ENCODE measurements at regions not wholly inside any gene's neighbourhood (a gene's known extent, or its start where the extent isn't known, plus 50 kb on each side); places are given as distances from the start of the nearest gene placed in this dataset.

GRCh38 chr13:79070343-79070974 is 335.6 kb downstream of the RBM26 start:
- Histone ChIP-seq H3K18ac (ENCODE audit: low read length) (no peak overlapping the region), H3K27me3 (ENCODE audit: control insufficient read depth in 3 of 3, insufficient read depth in 3 of 3, low read depth in 1 of 3, low read length in 3 of 3) (no peaks in the 10 kb centered on the region), H3K4me1 (ENCODE audit: control insufficient read depth in 2 of 2, insufficient read depth in 1 of 2, low read depth in 1 of 2, low read length in 2 of 2) (peaks cover 0 to 5% of the 10 kb centered on the region in 2 donors), H3K36me3 (replicated peaks in 1 of 2; ENCODE audit: control insufficient read depth in 2 of 2, insufficient read depth in 2 of 2, low read length in 2 of 2) (no peaks in the 10 kb centered on the region), H3K4me2 (ENCODE audit: insufficient read depth, low read length, poor library complexity, severe bottlenecking) (no peak overlapping the region), H2BK5ac (ENCODE audit: low read length) (no peak overlapping the region), H3K27ac (replicated peaks; ENCODE audit: low read length) (no peak overlapping the region), H3K9ac (ENCODE audit: low read depth, low read length, poor library complexity) (no peak overlapping the region), H3K9me3 (replicated peaks in 1 of 2; ENCODE audit: control insufficient read depth in 2 of 2, insufficient read depth in 1 of 2, low read depth in 1 of 2, low read length in 2 of 2) (no peaks in the 10 kb centered on the region), H4K8ac (ENCODE audit: low read depth, low read length) (no peak overlapping the region), H2BK120ac (ENCODE audit: low read depth, low read length) (no peak overlapping the region), H2AFZ (ENCODE audit: low read length) (no peak overlapping the region), H2BK15ac (ENCODE audit: low read length) (no peak overlapping the region), H3K4me3 (ENCODE audit: low read length in 2 of 2) (no peak overlapping the region), H3K79me1 (ENCODE audit: low read depth, low read length) (no peaks in the 10 kb centered on the region), H3K4ac (ENCODE audit: low read length) (no peak overlapping the region), H4K91ac (ENCODE audit: low read depth, low read length, poor library complexity) (no peak overlapping the region), H3K14ac (ENCODE audit: low read length) (no peak overlapping the region), H2BK12ac (ENCODE audit: low read length) (no peak overlapping the region), H2AK5ac (ENCODE audit: low read depth, low read length) (no peak overlapping the region), H3K23ac (ENCODE audit: low read depth, low read length, poor library complexity) (no peak overlapping the region)
- WGBS, 2 donors (ENCODE audit: extremely low coverage in 2 of 2, insufficient read length in 2 of 2, insufficient replicate concordance in 1 of 2) = no CpG with 5 or more reads among the region's 4 CpGs
- DNase-seq (ENCODE audit: low spot score) = no peak

- WGBS, 2 donors (ENCODE audit: extremely low coverage in 2 of 2, insufficient read length in 2 of 2, insufficient replicate concordance in 1 of 2) = no CpG with 5 or more reads among the region's 6 CpGs
- no peak overlapping the region for H2AFZ ChIP-seq (ENCODE audit: low read length)
- no peaks in the 10 kb centered on the region for H3K79me1 ChIP-seq (ENCODE audit: low read depth, low read length)
- H2BK5ac ChIP-seq (ENCODE audit: low read length) = no peak overlapping the region
- DNase-seq (ENCODE audit: low spot score) = no peak
- H3K27ac ChIP-seq (replicated peaks; ENCODE audit: low read length) = no peak overlapping the region
- H2BK120ac ChIP-seq (ENCODE audit: low read depth, low read length) = no peak overlapping the region
- no peak overlapping the region for H3K4me3 ChIP-seq (ENCODE audit: low read length in 2 of 2)
- H3K18ac ChIP-seq (ENCODE audit: low read length) = no peak overlapping the region
- H2BK15ac ChIP-seq (ENCODE audit: low read length) = no peak overlapping the region
- H3K4me2 ChIP-seq (ENCODE audit: insufficient read depth, low read length, poor library complexity, severe bottlenecking) = no peak overlapping the region
- H4K91ac ChIP-seq (ENCODE audit: low read depth, low read length, poor library complexity) = no peak overlapping the region
- H3K4ac ChIP-seq (ENCODE audit: low read length) = no peak overlapping the region
- no peak overlapping the region for H2AK5ac ChIP-seq (ENCODE audit: low read depth, low read length)
- peaks cover 0 to 5% of the 10 kb centered on the region in 2 donors for H3K4me1 ChIP-seq (ENCODE audit: control insufficient read depth in 2 of 2, insufficient read depth in 1 of 2, low read depth in 1 of 2, low read length in 2 of 2)
- H3K9ac ChIP-seq (ENCODE audit: low read depth, low read length, poor library complexity) = no peak overlapping the region
- H2BK12ac ChIP-seq (ENCODE audit: low read length) = no peak overlapping the region
- H3K27me3 ChIP-seq (ENCODE audit: control insufficient read depth in 3 of 3, insufficient read depth in 3 of 3, low read depth in 1 of 3, low read length in 3 of 3) = no peaks in the 10 kb centered on the region
- no peak overlapping the region for H3K14ac ChIP-seq (ENCODE audit: low read length)
- no peaks in the 10 kb centered on the region for H3K9me3 ChIP-seq (replicated peaks in 1 of 2; ENCODE audit: control insufficient read depth in 2 of 2, insufficient read depth in 1 of 2, low read depth in 1 of 2, low read length in 2 of 2)
- no peaks in the 10 kb centered on the region for H3K36me3 ChIP-seq (replicated peaks in 1 of 2; ENCODE audit: control insufficient read depth in 2 of 2, insufficient read depth in 2 of 2, low read length in 2 of 2)
- no peak overlapping the region for H3K23ac ChIP-seq (ENCODE audit: low read depth, low read length, poor library complexity)
- no peak overlapping the region for H4K8ac ChIP-seq (ENCODE audit: low read depth, low read length)
Measured at GRCh38 chr13:79062291-79062690, 343.8 kb downstream of the RBM26 start.

- Histone ChIP-seq H3K9ac (ENCODE audit: low read depth, low read length, poor library complexity) (no peak overlapping the region), H3K18ac (ENCODE audit: low read length) (no peak overlapping the region), H2BK15ac (ENCODE audit: low read length) (no peak overlapping the region), H4K8ac (ENCODE audit: low read depth, low read length) (no peak overlapping the region), H3K23ac (ENCODE audit: low read depth, low read length, poor library complexity) (no peak overlapping the region), H3K36me3 (replicated peaks in 1 of 2; ENCODE audit: control insufficient read depth in 2 of 2, insufficient read depth in 2 of 2, low read length in 2 of 2) (no peaks in the 10 kb centered on the region), H2AFZ (ENCODE audit: low read length) (no peak overlapping the region), H3K27ac (replicated peaks; ENCODE audit: low read length) (no peak overlapping the region), H2AK5ac (ENCODE audit: low read depth, low read length) (no peak overlapping the region), H2BK12ac (ENCODE audit: low read length) (no peak overlapping the region), H3K14ac (ENCODE audit: low read length) (no peak overlapping the region), H3K4me1 (ENCODE audit: control insufficient read depth in 2 of 2, insufficient read depth in 1 of 2, low read depth in 1 of 2, low read length in 2 of 2) (no peaks in the 10 kb centered on the region), H3K9me3 (replicated peaks in 1 of 2; ENCODE audit: control insufficient read depth in 2 of 2, insufficient read depth in 1 of 2, low read depth in 1 of 2, low read length in 2 of 2) (no peaks in the 10 kb centered on the region), H3K79me1 (ENCODE audit: low read depth, low read length) (no peaks in the 10 kb centered on the region), H2BK120ac (ENCODE audit: low read depth, low read length) (no peak overlapping the region), H3K4me2 (ENCODE audit: insufficient read depth, low read length, poor library complexity, severe bottlenecking) (no peak overlapping the region), H2BK5ac (ENCODE audit: low read length) (no peak overlapping the region), H3K4me3 (ENCODE audit: low read length in 2 of 2) (no peak overlapping the region), H3K4ac (ENCODE audit: low read length) (no peak overlapping the region), H3K27me3 (ENCODE audit: control insufficient read depth in 3 of 3, insufficient read depth in 3 of 3, low read depth in 1 of 3, low read length in 3 of 3) (no peaks in the 10 kb centered on the region), H4K91ac (ENCODE audit: low read depth, low read length, poor library complexity) (no peak overlapping the region)
- DNase-seq (ENCODE audit: low spot score) = no peak
- no CpG with 5 or more reads among the region's 1 CpG for WGBS, 2 donors (ENCODE audit: extremely low coverage in 2 of 2, insufficient read length in 2 of 2, insufficient replicate concordance in 1 of 2)
Measured at GRCh38 chr13:79060216-79060615, 345.8 kb downstream of the RBM26 start.

- no peak overlapping the region for H4K8ac ChIP-seq (ENCODE audit: low read depth, low read length)
- no peak overlapping the region for H3K9ac ChIP-seq (ENCODE audit: low read depth, low read length, poor library complexity)
- no peaks in the 10 kb centered on the region for H3K36me3 ChIP-seq (replicated peaks in 1 of 2; ENCODE audit: control insufficient read depth in 2 of 2, insufficient read depth in 2 of 2, low read length in 2 of 2)
- H3K4ac ChIP-seq (ENCODE audit: low read length) = no peak overlapping the region
- H2AFZ ChIP-seq (ENCODE audit: low read length) = no peak overlapping the region
- H3K27ac ChIP-seq (replicated peaks; ENCODE audit: low read length) = no peak overlapping the region
- H2BK12ac ChIP-seq (ENCODE audit: low read length) = no peak overlapping the region
- H4K91ac ChIP-seq (ENCODE audit: low read depth, low read length, poor library complexity) = no peak overlapping the region
- H2BK15ac ChIP-seq (ENCODE audit: low read length) = no peak overlapping the region
- no peak overlapping the region for H3K14ac ChIP-seq (ENCODE audit: low read length)
- no peak overlapping the region for H2BK5ac ChIP-seq (ENCODE audit: low read length)
- H2BK120ac ChIP-seq (ENCODE audit: low read depth, low read length) = no peak overlapping the region
- H3K4me3 ChIP-seq (ENCODE audit: low read length in 2 of 2) = no peak overlapping the region
- H3K18ac ChIP-seq (ENCODE audit: low read length) = no peak overlapping the region
- no peaks in the 10 kb centered on the region for H3K4me1 ChIP-seq (ENCODE audit: control insufficient read depth in 2 of 2, insufficient read depth in 1 of 2, low read depth in 1 of 2, low read length in 2 of 2)
- no peak for DNase-seq (ENCODE audit: low spot score)
- no peaks in the 10 kb centered on the region for H3K27me3 ChIP-seq (ENCODE audit: control insufficient read depth in 3 of 3, insufficient read depth in 3 of 3, low read depth in 1 of 3, low read length in 3 of 3)
- no peak overlapping the region for H2AK5ac ChIP-seq (ENCODE audit: low read depth, low read length)
- H3K79me1 ChIP-seq (ENCODE audit: low read depth, low read length) = no peaks in the 10 kb centered on the region
- WGBS, 2 donors (ENCODE audit: extremely low coverage in 2 of 2, insufficient read length in 2 of 2, insufficient replicate concordance in 1 of 2) = no CpG with 5 or more reads among the region's 6 CpGs
- H3K9me3 ChIP-seq (replicated peaks in 1 of 2; ENCODE audit: control insufficient read depth in 2 of 2, insufficient read depth in 1 of 2, low read depth in 1 of 2, low read length in 2 of 2) = no peaks in the 10 kb centered on the region
- no peak overlapping the region for H3K4me2 ChIP-seq (ENCODE audit: insufficient read depth, low read length, poor library complexity, severe bottlenecking)
- H3K23ac ChIP-seq (ENCODE audit: low read depth, low read length, poor library complexity) = no peak overlapping the region
Measured at GRCh38 chr13:79056706-79057105, 349.3 kb downstream of the RBM26 start.
